K562 (cell line): ENCODE measurements at regions not wholly inside any gene's neighbourhood (a gene's known extent, or its start where the extent isn't known, plus 50 kb on each side); places are given as distances from the start of the nearest gene placed in this dataset.
A peak's percentile ranks its signal among the peaks of the same experiment; 100 is the strongest.

Experiments used
- BRF2 ChIP-seq: IDR thresholded peaks from 3 replicates; pipeline ENCODE4 v1.6.1; 2011; ENCODE audit warnings: borderline replicate concordance, mild to moderate bottlenecking; ENCODE audit not compliant: insufficient read length, insufficient read depth
- FOXM1 ChIP-seq, 2 experiments: fragments of 450-650 bp in 1 of 2; sonication (generic) in 1 of 2; formaldehyde crosslinking in 1 of 2; IDR thresholded peaks; 2 replicates each; pipeline versions ENCODE4 v1.6.1 to v1.9.0; 2017 to 2022; ENCODE audit warnings: low read depth in 2 of 2, mild to moderate bottlenecking in 2 of 2, missing genetic modification reagents in 1 of 2, moderate library complexity in 1 of 2
- HDGF ChIP-seq: fragments of 450-650 bp; IDR thresholded peaks from 2 replicates; pipeline ENCODE4 v1.6.1; 2016
- HMGN3 ChIP-seq: IDR thresholded peaks from 2 replicates; pipeline ENCODE4 v1.6.1; 2011; ENCODE audit warnings: borderline replicate concordance, low read depth, mild to moderate bottlenecking, mixed read lengths, low read length; ENCODE audit not compliant: insufficient read length; ENCODE audit errors: extremely low read depth
- JUNB ChIP-seq: fragments of 450-650 bp; formaldehyde crosslinking; conservative IDR thresholded peaks from 2 replicates; pipeline ENCODE4 v1.4.0; 2020; ENCODE audit warnings: mild to moderate bottlenecking
- LEF1 ChIP-seq: fragments of 450-650 bp; IDR thresholded peaks from 2 replicates; pipeline ENCODE4 v1.6.1; 2016; ENCODE audit warnings: mild to moderate bottlenecking
- MIER1 ChIP-seq: fragments of 450-650 bp; IDR thresholded peaks from 2 replicates; pipeline ENCODE4 v1.6.1; 2016; ENCODE audit warnings: antibody characterized with exemption, mild to moderate bottlenecking, low read depth
- MLX ChIP-seq, 2 experiments: fragments of 450-650 bp in 1 of 2; sonication (generic) in 1 of 2; formaldehyde crosslinking; conservative IDR thresholded peaks; 2 replicates each; pipeline versions ENCODE4 v1.4.0 to v1.8.1; 2020 to 2022; ENCODE audit warnings: mild to moderate bottlenecking in 1 of 2, missing genetic modification reagents in 1 of 2
- MYBL2 ChIP-seq, 2 experiments: fragments of 450-650 bp in 1 of 2; sonication (generic) in 1 of 2; formaldehyde crosslinking in 1 of 2; IDR thresholded peaks; 2 replicates each; pipeline versions ENCODE4 v1.6.1 to v1.8.1; 2017 to 2022; ENCODE audit warnings: borderline replicate concordance in 1 of 2, inconsistent platforms in 1 of 2, low read depth in 1 of 2, mild to moderate bottlenecking in 1 of 2, missing genetic modification reagents in 1 of 2, moderate library complexity in 1 of 2
- MYC ChIP-seq, 2 experiments: fragments of 250-450 bp in 1 of 2; sonication (Bioruptor Pico) in 1 of 2; IDR thresholded peaks; 2 replicates each; pipeline versions ENCODE4 v1.5.1 to v1.6.1; 2012 to 2021; ENCODE audit warnings: low read depth in 2 of 2, borderline replicate concordance in 1 of 2, improper control_type of control experiment in 1 of 2, low read length in 1 of 2, mild to moderate bottlenecking in 1 of 2, moderate library complexity in 1 of 2
- NCOA2 ChIP-seq, 2 experiments: fragments of 450-650 bp; IDR thresholded peaks; 2 replicates each; pipeline ENCODE4 v1.6.1; 2018; ENCODE audit warnings: mild to moderate bottlenecking in 2 of 2, moderate library complexity in 1 of 2; ENCODE audit not compliant: partially characterized antibody in 2 of 2
- NEUROD1 ChIP-seq: fragments of 150-350 bp; IDR thresholded peaks from 2 replicates; pipeline ENCODE4 v1.6.1; 2014; ENCODE audit warnings: borderline replicate concordance, low read length, low read depth; ENCODE audit not compliant: partially characterized antibody
- NFATC3 ChIP-seq: fragments of 450-650 bp; IDR thresholded peaks from 2 replicates; pipeline ENCODE4 v1.6.1; 2017; ENCODE audit warnings: mild to moderate bottlenecking
- POU5F1 ChIP-seq: fragments of 150-350 bp; IDR thresholded peaks from 2 replicates; pipeline ENCODE4 v1.6.1; 2014; ENCODE audit warnings: borderline replicate concordance, low read length, low read depth, mild to moderate bottlenecking; ENCODE audit not compliant: partially characterized antibody
- PRPF4 ChIP-seq: fragments of 200-400 bp; formaldehyde crosslinking; IDR thresholded peaks from one replicate; pipeline ENCODE4 v1.6.1; 2017; ENCODE audit warnings: low read length, low read depth, mild to moderate bottlenecking; ENCODE audit not compliant: insufficient read depth, poor library complexity, severe bottlenecking
- STAT5A ChIP-seq: IDR thresholded peaks from 2 replicates; pipeline ENCODE4 v1.6.1; 2012; ENCODE audit warnings: low read length, inconsistent platforms, borderline replicate concordance
- TEAD2 ChIP-seq: fragments of 450-650 bp; IDR thresholded peaks from 2 replicates; pipeline ENCODE4 v1.6.1; 2016; ENCODE audit warnings: missing genetic modification characterization, control low read depth, missing compliant biosample characterization
- TRIM25 ChIP-seq: fragments of 450-650 bp; IDR thresholded peaks from 2 replicates; pipeline ENCODE4 v1.7.0; 2016; ENCODE audit warnings: borderline replicate concordance
- ZC3H8 ChIP-seq: fragments of 450-650 bp; IDR thresholded peaks from 2 replicates; pipeline ENCODE4 v1.6.1; 2017
- ZKSCAN8 ChIP-seq: fragments of 200-800 bp; sonication (Bioruptor generic); IDR thresholded peaks from 2 replicates; pipeline ENCODE4 v1.6.1; 2016; ENCODE audit warnings: missing genetic modification characterization, missing compliant biosample characterization
- ZNF217 ChIP-seq: sonication (generic); formaldehyde crosslinking; IDR thresholded peaks from 2 replicates; pipeline ENCODE4 v1.8.0; 2022; ENCODE audit warnings: mild to moderate bottlenecking, missing genetic modification reagents
- ZNF561 ChIP-seq: fragments of 450-650 bp; formaldehyde crosslinking; conservative IDR thresholded peaks from 2 replicates; pipeline ENCODE4 v1.4.0; 2020; ENCODE audit warnings: mild to moderate bottlenecking, moderate library complexity
- ZNF717 ChIP-seq: fragments of 250-450 bp; sonication (Bioruptor Pico); IDR thresholded peaks from 2 replicates; pipeline ENCODE4 v1.5.0; 2021
- ZNF785 ChIP-seq: fragments of 250-450 bp; sonication (Bioruptor Pico); IDR thresholded peaks from 2 replicates; pipeline ENCODE4 v1.4.0; 2020; ENCODE audit warnings: mild to moderate bottlenecking
- ZZZ3 ChIP-seq: fragments of 450-650 bp; IDR thresholded peaks from 2 replicates; pipeline ENCODE4 v1.6.1; 2016; ENCODE audit warnings: antibody characterized with exemption, mild to moderate bottlenecking, moderate library complexity

- TF ChIP-seq TRIM25 (no peak), BRF2 (no peak), ZNF717 (no peak), NFATC3 (no peak), POU5F1 (no peak), NCOA2 (IDR thresholded peaks at IDR 0.05; ENCODE audit: partially characterized antibody in 2 of 2) (no peak), FOXM1 (IDR thresholded peaks at IDR 0.05; ENCODE audit: low read depth) (no peak), FOXM1 (CRISPR knock-in tag; IDR thresholded peaks at IDR 0.05; ENCODE audit: low read depth) (no peak), HDGF (no peak), STAT5A (no peak), ZNF785 (CRISPR knock-in tag) (no peak), ZZZ3 (no peak), ZKSCAN8 (CRISPR knock-in tag) (no peak), HMGN3 (no peak), ZNF217 (no peak), LEF1 (peak; percentile 71), MYC (IDR thresholded peaks at IDR 0.05; ENCODE audit: low read depth, low read length) (peak; percentile 44; the same call in 1 of the 2 replicates), MYC (CRISPR knock-in tag; IDR thresholded peaks at IDR 0.05; ENCODE audit: borderline replicate concordance, low read depth) (no peak), JUNB (CRISPR knock-in tag) (no peak), TEAD2 (tag) (no peak), ZNF561 (CRISPR knock-in tag) (no peak), NEUROD1 (no peak), ZC3H8 (no peak), MLX (CRISPR knock-in tag; conservative IDR thresholded peaks at IDR 0.05) (no peak), MYBL2 (IDR thresholded peaks at IDR 0.05; ENCODE audit: low read depth) (no peak), MYBL2 (CRISPR knock-in tag; IDR thresholded peaks at IDR 0.05; ENCODE audit: borderline replicate concordance) (no peak), PRPF4 (no peak), MIER1 (no peak)
Measured at GRCh38 chr3:177281292-177282118, 84.2 kb upstream of the TBL1XR1 start (continued).
